GM23338 (cell line): ENCODE measurements at regions not wholly inside any gene's neighbourhood (a gene's known extent, or its start where the extent isn't known, plus 50 kb on each side); places are given as distances from the start of the nearest gene placed in this dataset.

Experiments
- CREB1 ChIP-seq: fragments of 250-450 bp; sonication (Bioruptor Pico); IDR thresholded peaks from 2 replicates; pipeline ENCODE4 v1.5.0; 2020; ENCODE audit warnings: low read depth, mild to moderate bottlenecking, moderate library complexity
- CTCF ChIP-seq, 2 experiments: fragments of 200-600 bp in 1 of 2; sonication (generic) in 1 of 2; conservative IDR thresholded peaks; 2 replicates each; pipeline versions ENCODE4 v1.5.1 to v1.6.1; 2016 to 2017; ENCODE audit warnings: antibody characterized with exemption in 2 of 2, low read depth in 2 of 2, mild to moderate bottlenecking in 2 of 2, moderate library complexity in 1 of 2
- ETS1 ChIP-seq: IDR thresholded peaks from 2 replicates; pipeline ENCODE4 v1.6.1; 2016; ENCODE audit warnings: antibody characterized with exemption
- EZH2 ChIP-seq: fragments of 200-600 bp; sonication (generic); IDR thresholded peaks from one replicate; pipeline ENCODE4 v1.8.0; 2017; ENCODE audit warnings: antibody characterized with exemption, mild to moderate bottlenecking, low read depth; ENCODE audit not compliant: unreplicated experiment
- EZH2phosphoT487 ChIP-seq: fragments of 200-600 bp; sonication (generic); IDR thresholded peaks from one replicate; pipeline ENCODE4 v1.8.1; 2018; ENCODE audit warnings: antibody characterized with exemption; ENCODE audit not compliant: unreplicated experiment
- JUNB ChIP-seq: IDR thresholded peaks from one replicate; pipeline ENCODE4 v1.6.1; 2016; ENCODE audit warnings: antibody characterized with exemption; ENCODE audit not compliant: unreplicated experiment
- NANOG ChIP-seq: IDR thresholded peaks from 2 replicates; pipeline ENCODE4 v1.6.1; 2016; ENCODE audit warnings: antibody characterized with exemption, borderline replicate concordance
- POLR2AphosphoS5 ChIP-seq: IDR thresholded peaks from 2 replicates; pipeline ENCODE4 v1.6.1; 2016; ENCODE audit warnings: antibody characterized with exemption, low read depth
- REST ChIP-seq: IDR thresholded peaks from one replicate; pipeline ENCODE4 v1.6.1; 2018; ENCODE audit warnings: antibody characterized with exemption; ENCODE audit not compliant: unreplicated experiment
- STAT1 ChIP-seq: IDR thresholded peaks from one replicate; pipeline ENCODE4 v1.6.1; 2016; ENCODE audit warnings: antibody characterized with exemption; ENCODE audit not compliant: unreplicated experiment
- ZNF462 ChIP-seq: fragments of 250-450 bp; sonication (Bioruptor Pico); IDR thresholded peaks from 2 replicates; pipeline ENCODE4 v1.5.0; 2020; ENCODE audit warnings: mild to moderate bottlenecking, moderate library complexity

- TF ChIP-seq CTCF (conservative IDR thresholded peaks at IDR 0.05; ENCODE audit: low read depth in 2 of 2), result no peak
- no peak for TF ChIP-seq EZH2
- TF ChIP-seq POLR2AphosphoS5, result no peak
- TF ChIP-seq EZH2phosphoT487, result no peak
- no peak for TF ChIP-seq ETS1
- no peak for TF ChIP-seq NANOG
- no peak for TF ChIP-seq REST
- no peak for TF ChIP-seq JUNB
- no peak for TF ChIP-seq CREB1 (CRISPR knock-in tag)
- no peak for TF ChIP-seq STAT1
- no peak for TF ChIP-seq ZNF462
Measured at GRCh38 chr5:105131045-105131444, 1568.5 kb upstream of the NUDT12 start.
